Activated CD4-positive, alpha-beta T cell treated with anti-CD3 and anti-CD28 coated beads for 24 hours (primary cell): ENCODE measurements at regions not wholly inside any gene's neighbourhood (a gene's known extent, or its start where the extent isn't known, plus 50 kb on each side); places are given as distances from the start of the nearest gene placed in this dataset.
"Not testable (repeated sequence)": the region's sequence is repeated elsewhere in the genome, so short reads cannot be mapped to it uniquely, and the experiment has no call there.

Experiments
- DNase-seq, 2 donors: peaks; one replicate each; pipeline ENCODE4 v3.0.0-alpha.2; 2020; ENCODE audit warnings: low read depth in 2 of 2

DNA sequence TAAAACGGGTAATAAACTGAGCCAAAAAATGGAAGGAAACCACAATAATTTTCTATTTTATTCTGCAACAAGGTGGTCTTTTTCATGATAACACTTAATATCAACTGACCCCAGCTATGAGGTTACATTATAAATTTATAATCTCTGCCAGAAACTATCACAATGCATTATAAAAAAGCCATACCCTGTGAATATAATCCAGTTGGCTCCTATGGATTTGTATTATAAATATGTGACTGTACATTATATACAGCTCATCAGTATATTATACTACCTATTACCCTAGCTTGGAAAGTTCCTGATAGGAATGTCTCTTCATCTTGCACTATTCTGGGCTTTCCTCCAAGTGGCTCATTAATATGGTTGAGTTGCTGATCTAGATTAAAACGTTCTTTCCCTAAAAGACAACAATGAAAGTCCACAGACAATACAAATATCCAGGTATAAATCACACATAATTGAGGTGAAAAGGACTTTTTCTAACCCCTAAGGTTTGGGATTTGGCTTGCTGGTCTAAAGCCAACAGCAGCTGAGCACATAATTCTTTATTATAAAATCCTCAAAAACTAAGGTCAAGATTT lies 487.7 kb downstream of the TTLL7 start:
- DNase-seq = no peak

DNA sequence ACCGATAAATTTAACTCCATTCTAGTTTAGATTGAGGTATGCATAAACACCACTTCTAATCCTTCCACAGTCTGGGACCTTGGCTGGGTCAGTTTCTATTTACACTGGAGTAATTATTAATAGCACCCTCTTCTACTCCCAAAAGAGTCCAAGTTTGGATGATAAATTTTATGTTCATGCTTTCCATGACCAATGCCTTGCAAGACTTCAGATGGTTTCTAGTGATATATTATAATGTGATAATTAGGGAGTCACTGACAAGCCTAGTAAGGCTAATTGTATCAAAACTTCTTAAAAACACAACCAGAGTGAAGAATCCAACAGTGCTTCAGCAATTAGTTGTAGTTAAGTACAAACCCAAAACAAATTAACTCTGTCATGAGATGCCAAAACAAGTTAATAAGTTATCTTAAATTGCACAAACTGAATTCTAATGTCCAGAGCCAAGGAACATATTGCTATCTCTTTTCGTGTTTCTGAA lies 489.6 kb downstream of the TTLL7 start:
- no peak for DNase-seq

DNA sequence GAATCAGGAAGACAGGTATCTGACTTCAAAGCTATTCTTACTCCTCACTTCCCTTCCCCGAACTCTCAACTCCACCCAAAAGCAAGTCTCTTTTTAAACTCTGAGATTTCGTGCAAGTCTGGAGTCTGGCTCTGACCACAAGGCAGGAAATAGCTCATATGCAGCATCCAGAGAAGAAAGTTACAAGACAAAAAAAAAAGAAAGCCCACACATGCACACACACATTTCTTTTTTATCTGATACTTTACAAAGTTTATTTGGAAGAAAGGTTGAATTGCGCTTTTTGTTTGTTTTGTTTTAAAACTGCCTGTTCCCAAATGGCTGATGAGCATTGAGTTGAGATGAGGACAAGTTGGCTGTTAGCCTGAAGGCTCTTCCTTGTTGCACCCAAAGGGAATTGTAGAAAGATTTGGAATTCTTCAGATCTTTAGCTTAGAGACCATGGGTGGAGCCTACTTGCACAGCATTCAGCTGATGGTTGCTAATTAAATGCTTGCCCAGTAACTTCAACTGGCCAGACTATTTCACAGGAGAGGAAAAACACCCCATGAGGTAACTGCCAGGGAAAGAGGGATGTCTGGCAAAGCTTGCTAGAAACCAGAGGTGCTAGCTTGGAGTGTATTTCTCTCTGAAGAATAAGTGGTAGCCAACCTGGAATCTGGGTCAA lies 490.3 kb downstream of the TTLL7 start:
- DNase-seq = no peak

DNA sequence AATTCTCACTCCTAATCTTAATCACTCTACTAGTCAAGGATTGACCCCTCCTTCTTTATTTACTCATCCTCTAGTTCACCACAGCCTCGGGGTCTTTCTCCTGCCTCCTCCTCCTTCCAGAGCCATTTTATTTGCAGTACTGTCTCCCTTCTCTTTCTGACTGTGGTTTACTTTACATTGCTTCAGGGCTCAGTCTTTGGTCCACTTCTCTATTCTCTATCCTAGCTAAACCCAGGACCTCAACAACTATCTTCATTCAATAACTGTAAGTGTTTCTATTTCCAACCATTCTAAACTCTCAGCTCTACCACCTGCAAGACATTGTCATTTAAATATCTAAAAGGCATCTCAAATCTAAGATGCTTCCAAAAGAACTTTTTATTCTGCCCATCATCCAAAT lies 493.8 kb downstream of the TTLL7 start:
- DNase-seq = no peak

DNA sequence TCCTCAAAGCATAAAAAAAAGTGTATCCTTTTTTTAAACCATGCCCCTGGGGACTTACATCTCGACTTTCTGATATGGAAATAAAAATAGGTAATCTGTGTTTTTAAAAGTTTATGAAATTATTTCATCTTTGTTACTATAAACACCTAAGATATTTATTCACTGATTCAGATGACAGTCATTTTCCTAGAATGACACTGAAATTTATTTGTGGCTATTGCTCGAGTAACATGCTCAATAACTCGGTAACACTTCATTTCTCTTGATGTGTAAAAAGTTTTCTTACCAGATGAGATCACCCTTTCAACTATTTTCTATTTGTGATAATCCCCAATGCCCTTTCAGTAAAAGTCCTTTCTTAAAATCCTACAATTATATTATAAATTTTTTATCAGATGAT lies 495.8 kb downstream of the TTLL7 start:
- DNase-seq = no peak

DNA sequence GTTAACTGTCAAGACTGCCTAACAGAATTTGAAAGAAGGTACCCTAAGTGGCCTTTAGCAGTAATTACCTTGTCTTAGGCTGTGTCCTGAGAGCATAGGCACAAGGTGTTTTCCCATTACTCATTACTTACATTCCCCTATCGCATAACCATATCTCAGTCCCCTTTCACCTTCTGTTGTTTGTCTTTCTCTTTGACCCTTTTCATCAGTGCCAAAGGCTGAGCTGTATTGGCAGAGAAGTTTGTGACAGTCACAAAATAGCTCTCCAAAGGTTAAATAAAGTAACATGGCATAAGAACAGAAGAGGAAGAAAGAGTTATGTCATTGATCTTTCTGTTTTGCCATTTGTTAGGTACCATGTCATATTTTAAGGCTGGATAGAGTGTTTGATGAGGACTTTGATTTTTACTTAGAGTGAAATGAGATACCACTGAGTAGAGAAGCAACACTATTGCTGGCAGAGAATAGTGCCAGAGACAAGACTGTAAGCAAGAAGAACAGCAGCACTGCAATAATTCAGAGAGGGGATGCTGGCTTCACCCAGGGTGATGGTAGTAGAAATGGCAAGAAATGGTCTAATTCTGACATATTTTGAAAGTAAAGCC lies 497.8 kb downstream of the TTLL7 start:
- no peak for DNase-seq

DNA sequence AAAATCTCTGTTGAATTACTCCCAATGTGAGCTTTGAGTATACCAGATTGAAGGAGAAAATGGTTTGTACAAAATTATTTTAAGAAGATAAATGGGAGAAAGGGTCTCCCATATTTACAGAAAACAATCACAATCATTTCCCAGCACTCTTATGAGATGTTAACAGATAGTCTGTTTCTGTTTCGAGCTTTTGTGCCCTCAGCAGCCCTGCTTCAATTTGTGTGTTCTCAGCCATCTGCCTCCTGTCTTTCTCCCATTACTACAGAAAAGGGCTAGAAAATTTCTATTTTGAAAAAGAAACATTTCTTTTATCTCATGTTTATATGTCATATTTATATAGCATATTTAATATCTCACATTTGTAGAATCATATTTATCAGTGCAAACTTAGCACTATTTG lies 498.4 kb downstream of the TTLL7 start:
- no peak for DNase-seq

DNA sequence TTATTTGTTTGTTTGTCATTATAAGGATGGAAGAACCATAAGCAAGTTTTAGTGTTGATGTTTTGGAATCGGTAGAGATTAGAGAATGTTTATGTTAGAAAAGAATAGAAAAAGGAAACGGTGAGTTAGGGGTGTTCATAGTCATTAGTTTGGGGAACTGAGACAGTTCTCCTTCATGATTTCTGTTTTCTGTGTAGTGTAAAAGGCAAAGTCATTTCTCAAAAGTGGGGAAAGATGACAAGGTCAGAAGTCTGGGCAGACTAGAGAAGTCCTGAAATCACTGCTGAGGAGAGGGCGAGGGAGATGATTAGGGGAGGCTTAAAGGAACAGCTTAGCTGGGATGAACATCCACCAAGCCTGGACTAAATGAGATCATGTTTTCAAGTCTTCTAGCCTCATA lies 498.9 kb downstream of the TTLL7 start:
- no peak for DNase-seq

DNA sequence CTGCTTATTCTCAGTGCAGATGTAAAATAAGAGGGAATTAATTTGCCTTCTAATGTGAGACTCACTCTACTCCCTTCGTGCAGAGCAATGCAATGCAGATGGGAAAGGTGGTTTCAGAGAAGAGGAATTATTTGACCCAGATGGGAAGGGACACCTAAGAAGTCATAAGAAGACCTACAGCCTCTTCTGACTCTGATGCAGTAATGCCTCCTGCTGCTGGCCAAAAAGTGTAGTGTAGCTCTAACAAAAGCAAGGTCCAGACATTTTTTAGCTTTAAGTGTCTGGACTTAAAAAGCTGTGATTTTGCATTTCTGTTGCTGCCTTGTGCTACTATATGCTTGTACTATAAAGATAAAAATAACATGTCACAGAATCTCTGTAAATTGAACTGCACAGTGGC lies 501.4 kb downstream of the TTLL7 start:
- DNase-seq = no peak

DNA sequence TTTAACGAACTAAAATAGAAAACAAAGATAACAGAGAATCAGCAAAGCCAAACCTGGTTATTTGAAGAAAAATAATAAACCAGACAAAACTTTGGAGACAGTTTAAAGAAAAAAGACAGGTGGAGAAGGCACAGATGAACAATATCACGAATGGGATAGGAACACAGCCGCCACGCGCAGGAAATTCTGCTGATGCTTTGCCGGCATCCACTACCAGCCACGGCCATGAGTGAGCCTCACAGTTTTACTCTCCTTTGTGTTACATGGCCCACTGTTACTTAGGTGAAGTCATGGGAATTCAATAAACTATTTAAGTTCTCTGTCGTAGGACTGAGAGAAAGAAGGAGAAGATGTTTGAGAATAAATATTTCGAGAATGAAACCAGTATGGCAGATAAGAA lies 503.4 kb downstream of the TTLL7 start:
- DNase-seq = no peak

DNA sequence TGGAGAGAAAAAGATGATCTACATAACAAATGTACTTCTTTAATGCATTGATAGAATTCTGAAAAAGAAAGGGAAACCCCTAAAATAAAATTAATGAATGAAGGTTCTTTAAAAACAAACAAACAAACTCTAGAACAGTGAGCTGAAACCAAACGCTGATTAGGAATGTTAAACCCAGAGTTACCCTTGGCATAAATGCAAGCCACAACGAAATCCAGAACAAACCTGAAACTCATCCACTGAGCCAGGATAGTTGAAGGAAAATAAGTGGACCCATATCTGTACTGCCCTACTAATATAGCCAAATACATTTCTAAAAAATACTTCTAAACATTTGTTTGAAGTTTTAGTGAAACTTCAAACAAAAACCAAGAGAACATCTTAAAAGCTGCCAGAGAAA lies 505.3 kb downstream of the TTLL7 start:
- no peak for DNase-seq

DNA sequence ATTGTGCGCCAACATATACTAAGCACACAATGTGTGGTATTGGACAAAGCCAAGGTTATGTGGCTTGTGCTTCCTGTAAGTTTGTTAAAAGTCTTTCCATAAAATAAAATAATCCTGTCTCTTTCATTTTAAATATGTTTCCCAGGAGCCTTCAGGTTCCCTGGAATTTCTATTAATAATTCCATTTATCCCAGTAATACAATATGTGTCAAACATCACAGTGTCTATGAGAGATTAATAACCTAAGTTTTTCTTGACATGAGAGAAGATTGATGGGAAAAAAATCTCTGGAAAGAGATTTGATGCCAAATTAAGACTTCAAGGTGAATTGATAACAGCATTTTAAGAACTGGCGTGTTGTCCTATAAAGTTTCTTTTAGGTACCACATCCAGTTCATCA lies 507.0 kb downstream of the TTLL7 start:
- DNase-seq = no peak

DNA sequence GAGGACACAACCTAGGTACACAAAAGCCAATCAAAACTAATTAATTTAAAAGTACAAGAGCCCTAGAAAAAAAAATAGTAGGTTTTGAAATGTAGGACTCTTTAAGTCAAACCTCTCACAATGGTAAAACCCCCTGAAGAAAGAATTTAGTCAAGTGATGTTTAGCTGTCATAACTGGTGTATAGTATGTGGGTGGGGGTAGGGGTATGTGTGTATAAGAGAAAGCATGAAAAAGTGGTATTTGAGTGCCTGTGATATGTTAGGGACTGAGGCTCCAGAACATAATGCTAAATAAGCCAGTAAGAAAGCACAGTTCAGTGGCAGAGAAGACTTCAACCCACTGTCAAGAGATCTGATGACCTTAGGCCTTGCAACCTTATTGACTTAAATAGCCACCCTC lies 507.9 kb downstream of the TTLL7 start:
- DNase-seq = no peak

DNA sequence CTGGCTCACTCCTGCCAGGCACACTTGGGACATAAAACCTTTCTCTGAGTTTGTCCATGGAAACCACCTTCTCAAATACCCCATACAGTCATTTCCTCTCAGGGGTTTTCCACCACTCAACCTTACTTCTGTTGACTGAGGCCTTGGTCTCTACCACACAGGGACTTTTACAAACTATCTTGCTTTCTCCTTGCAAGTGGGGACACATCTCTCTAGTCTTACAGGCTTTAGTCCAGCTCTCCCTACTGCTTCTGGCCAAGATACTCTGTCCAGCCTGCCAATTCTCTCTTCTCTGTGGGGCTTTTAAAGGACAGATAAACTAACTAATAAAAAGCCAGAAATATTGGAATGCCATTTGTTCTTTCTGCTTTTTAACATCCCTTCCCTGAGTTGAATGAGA lies 510.8 kb downstream of the TTLL7 start:
- not testable (repeated sequence) for DNase-seq

DNA sequence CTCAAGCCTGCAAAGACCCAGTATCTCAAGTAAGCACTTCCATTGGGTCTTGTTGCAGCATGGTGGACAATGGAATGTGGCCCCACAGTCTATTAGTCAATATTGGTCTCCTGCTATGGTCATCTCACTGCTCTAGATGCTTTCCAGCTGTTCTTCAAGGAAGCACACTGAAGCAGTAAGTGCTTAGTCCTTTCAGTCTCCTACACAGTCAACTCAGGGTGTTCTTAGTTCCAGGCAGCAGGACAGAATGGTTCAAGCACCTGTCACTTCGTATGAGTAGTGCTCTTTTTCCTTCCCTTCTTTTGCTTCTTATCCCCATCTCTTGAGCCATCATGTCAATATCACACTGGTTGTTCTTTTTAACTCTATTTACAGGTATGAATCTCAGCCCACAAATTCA lies 511.5 kb downstream of the TTLL7 start:
- DNase-seq = not testable (repeated sequence)

DNA sequence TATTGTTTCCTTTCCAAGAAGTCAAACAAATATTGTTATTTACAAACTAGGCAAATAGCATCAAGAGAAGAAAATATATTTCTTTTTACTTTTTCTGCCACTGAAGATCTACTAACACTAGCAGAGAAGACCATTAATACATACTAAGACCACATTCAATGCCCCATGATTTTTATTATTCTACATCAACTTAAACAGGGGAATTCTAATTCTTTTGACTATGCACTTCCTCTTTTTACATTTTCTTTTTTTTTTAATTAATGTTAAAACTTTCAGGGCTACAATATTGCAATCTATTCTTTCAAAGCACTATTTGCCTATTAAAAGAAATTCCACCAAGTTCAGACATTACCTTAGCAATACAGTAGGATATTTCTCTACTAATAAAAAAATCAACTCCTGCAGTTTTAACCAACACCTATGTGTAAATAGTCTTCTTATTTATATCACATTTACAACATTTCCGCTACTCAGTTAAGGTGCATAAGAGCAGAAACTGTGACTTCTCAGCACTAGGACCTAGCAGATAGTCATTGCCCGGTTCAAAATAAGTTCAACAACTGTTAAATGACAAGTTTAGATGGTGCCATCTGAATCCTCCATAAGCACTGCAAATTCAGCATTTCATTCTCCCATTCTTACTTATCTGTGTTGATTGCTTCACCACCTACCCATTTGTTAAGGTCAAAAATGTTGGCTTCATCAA lies 513.5 kb downstream of the TTLL7 start:
- not testable (repeated sequence) for DNase-seq

DNA sequence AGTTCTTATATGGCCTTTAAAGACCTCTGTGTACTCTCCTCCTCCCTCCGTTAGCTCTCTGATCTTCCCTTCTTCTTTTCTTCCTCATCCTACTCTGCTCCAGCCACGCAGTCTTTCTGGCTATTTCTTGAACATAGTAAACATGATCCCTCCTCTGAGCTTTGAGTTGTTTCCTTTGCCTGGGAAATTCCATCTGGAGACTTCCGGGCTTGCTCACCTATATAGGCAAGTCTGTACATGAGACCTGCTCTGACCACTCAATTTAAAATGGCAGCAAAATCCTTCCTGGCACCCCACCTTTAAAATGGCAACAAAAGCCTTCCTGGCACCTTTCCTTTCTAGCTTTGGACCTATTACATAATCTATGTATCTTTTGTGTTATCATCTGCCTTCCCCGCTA lies 517.6 kb downstream of the TTLL7 start:
- not testable (repeated sequence) for DNase-seq

DNA sequence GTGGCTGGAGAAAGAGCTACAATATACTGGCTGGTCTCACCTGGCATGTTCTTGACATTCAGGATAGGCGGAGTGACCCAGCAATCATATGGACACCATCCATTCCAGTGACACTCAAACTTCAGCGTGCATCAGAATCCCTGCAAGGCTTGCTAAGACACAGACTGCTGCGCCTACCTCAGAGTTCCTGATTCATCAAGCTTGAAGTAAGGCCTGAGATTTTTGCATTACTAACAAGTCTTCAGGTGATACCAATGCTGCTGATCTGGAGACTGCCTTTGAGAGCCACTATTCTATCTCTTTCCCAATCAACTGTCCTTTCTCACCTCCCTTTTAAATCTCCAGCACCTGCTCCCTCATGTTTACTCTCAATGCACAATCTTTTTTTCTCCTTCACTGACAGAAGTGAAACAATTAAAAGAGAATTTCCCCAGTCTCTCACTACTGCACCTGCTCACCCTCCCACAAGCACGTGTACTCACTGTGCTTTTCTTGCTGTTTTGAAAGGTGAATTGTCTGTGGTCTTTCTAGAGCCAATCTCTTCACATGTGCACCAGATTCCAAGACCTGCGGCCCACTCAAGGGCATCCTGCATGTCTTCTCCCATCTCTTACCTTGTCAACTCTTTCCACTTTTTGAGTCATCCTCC lies 519.2 kb downstream of the TTLL7 start:
- DNase-seq = not testable (repeated sequence)

DNA sequence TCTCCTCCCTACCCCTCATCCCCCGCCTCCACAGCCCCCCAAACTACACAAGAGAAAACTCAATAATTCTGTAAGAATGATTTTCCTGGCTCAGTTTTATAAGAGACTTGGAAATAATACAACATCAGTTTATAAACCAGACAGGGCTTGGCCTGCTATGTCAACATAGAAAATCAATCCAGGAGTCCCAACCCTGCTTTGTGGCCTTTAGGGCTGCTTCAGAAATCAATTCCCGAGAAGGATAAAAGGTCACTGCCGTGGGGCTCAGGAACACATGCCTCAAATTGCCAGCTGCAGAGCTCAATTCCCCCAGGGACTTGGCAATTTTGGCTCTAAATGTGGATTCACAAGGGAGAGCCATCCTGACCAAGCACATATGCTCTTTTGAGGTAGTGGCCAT lies 520.8 kb downstream of the TTLL7 start:
- DNase-seq = not testable (repeated sequence)

DNA sequence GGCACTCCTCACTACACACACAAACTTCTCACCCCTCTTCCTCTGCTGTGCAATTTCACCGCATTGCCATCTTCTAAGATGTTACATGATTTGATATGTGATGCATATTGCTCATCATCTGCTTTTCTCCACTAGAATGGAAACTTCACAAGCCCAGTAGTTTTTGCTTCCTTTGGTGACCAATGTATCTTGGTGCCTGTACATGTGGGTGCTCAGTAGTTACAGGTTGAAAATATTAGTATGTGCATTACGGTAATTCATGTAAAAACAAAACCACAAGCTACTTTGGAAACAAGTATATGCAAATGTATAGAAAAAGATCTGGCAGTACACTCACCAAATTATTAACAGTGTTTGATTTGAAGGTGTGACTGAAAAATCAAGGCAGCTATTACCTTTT lies 522.4 kb downstream of the TTLL7 start:
- DNase-seq = not testable (repeated sequence)

DNA sequence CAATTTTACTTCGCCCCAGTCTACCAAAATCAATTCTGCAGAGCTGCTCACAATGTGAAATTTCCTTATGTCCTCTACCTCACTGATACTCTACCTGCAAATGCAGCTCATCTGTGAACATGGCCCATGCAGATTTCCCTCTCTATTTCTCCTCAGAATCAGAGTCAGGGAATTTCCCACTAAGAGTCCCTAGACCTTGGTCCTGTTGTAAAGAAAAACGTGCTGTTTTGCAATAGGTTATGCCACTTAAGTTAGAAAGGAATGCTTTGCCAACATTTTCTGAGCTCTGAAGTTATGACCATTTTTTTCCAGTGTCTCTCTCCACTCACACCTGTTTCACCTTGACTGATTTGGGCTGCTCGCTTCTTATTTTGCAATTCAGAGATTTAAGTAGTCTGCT lies 524.0 kb downstream of the TTLL7 start:
- not testable (repeated sequence) for DNase-seq

DNA sequence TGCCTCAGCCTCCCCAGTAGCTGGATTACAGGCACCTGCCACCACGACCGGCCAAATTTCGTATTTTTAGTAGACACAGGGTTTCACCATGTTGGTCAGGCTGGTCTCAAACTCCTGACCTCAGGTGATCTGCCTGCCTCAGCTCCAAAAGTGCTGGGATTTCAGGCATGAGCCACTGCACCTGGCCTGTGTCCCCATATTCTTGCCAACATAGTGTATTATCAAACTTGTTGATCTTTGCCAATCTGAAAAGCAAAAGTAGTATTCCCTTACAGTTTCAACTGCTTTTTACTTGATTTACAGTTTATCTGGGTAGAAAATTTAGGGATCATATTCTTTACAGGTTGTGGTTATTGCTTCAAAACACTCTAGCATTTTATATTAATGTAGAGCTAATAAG lies 524.9 kb downstream of the TTLL7 start:
- not testable (repeated sequence) for DNase-seq
